Stimulated activated CD4-positive, alpha-beta T cell treated with anti-CD3 and anti-CD28 coated beads, Interleukin-4, amount 100 ng/mL, for 48 hours (primary cell): ENCODE measurements at regions not wholly inside any gene's neighbourhood (a gene's known extent, or its start where the extent isn't known, plus 50 kb on each side); places are given as distances from the start of the nearest gene placed in this dataset.

Source experiments
- DNase-seq, 2 donors: peaks; one replicate each; pipeline ENCODE4 v3.0.0-alpha.2; 2020; ENCODE audit warnings: low read depth in 2 of 2

GRCh38 chr6:2535506-2535905, 215.2 kb downstream of the MYLK4 start:
- no peak for DNase-seq

- no peak for DNase-seq
These were observed 216.2 kb downstream of the MYLK4 start for GRCh38 chr6:2534406-2535042.

GRCh38 chr6:2531426-2532215, 219.1 kb downstream of the MYLK4 start:
- no peak for DNase-seq

- DNase-seq = no peak
These were observed 221.5 kb downstream of the MYLK4 start for GRCh38 chr6:2529211-2529719.

- no peak for DNase-seq
These were observed 222.6 kb downstream of the MYLK4 start for GRCh38 chr6:2528156-2528555.

GRCh38 chr6:2526766-2527165, 224.0 kb downstream of the MYLK4 start:
- no peak for DNase-seq

GRCh38 chr6:2524090-2524489, 226.6 kb downstream of the MYLK4 start:
- no peak for DNase-seq

- no peak for DNase-seq
These were observed 227.7 kb downstream of the MYLK4 start for GRCh38 chr6:2523061-2523460.

- no peak for DNase-seq
These were observed 228.2 kb downstream of the MYLK4 start for GRCh38 chr6:2522521-2522920.

- DNase-seq = no peak
These were observed 232.8 kb downstream of the MYLK4 start for GRCh38 chr6:2517855-2518473.

GRCh38 chr6:2517401-2517800, 233.3 kb downstream of the MYLK4 start:
- no peak for DNase-seq

- DNase-seq = no peak
These were observed 234.7 kb downstream of the MYLK4 start for GRCh38 chr6:2516059-2516458.

GRCh38 chr6:2514965-2515543, 235.7 kb downstream of the MYLK4 start:
- no peak for DNase-seq

- DNase-seq = no peak
These were observed 237.9 kb downstream of the MYLK4 start for GRCh38 chr6:2512802-2513201.

- DNase-seq = no peak
These were observed 240.4 kb downstream of the MYLK4 start for GRCh38 chr6:2510316-2510715.

- DNase-seq = no peak
These were observed 241.0 kb downstream of the MYLK4 start for GRCh38 chr6:2509711-2510110.

GRCh38 chr6:2508071-2508470, 242.7 kb downstream of the MYLK4 start:
- no peak for DNase-seq

- no peak for DNase-seq
These were observed 243.1 kb downstream of the MYLK4 start for GRCh38 chr6:2507521-2508037.

- no peak for DNase-seq
These were observed 243.7 kb downstream of the MYLK4 start for GRCh38 chr6:2507016-2507415.

GRCh38 chr6:2505624-2506023, 245.1 kb downstream of the MYLK4 start:
- no peak for DNase-seq

- DNase-seq = no peak
These were observed 246.1 kb downstream of the MYLK4 start for GRCh38 chr6:2504495-2505064.
